IMR-90 (cell line): ENCODE measurements at regions not wholly inside any gene's neighbourhood (a gene's known extent, or its start where the extent isn't known, plus 50 kb on each side); places are given as distances from the start of the nearest gene placed in this dataset.
A peak's percentile ranks its signal among the peaks of the same experiment; 100 is the strongest.

ENCODE experiments used
- ATAC-seq: fragments of 200-7000 bp; cut with Tn5 transposase; 2 replicates; pipeline ENCODE4 v1.9.1; 2020; ENCODE audit warnings: low read depth, mild to moderate bottlenecking, moderate library complexity
- BruUV-seq: library from RNA; stranded (reverse); fragments of 400-500 nt; replicated peaks from 2 replicates; lab custom pipeline; 2021; lab: Mats Ljungman, UMichigan
- CTCF ChIA-PET: fragments of 300-600 bp; formaldehyde crosslinking; extraction: SDS; loops from one replicate; lab custom pipeline; 2021; ENCODE audit warnings: antibody characterized with exemption; lab: Yijun Ruan, JAX
- POLR2A ChIA-PET: fragments of 300-600 bp; sonication (Branson Sonifier 250); formaldehyde crosslinking; loops from one replicate; lab custom pipeline; 2022; ENCODE audit warnings: antibody characterized with exemption; ENCODE audit not compliant: unreplicated experiment; lab: Charles Lee
- DNase-seq: peaks from one replicate; pipeline ENCODE4 v3.0.0; 2013
- H2AFZ ChIP-seq: replicated peaks from 2 replicates; pipeline ENCODE3; 2013; ENCODE audit warnings: low read length, mild to moderate bottlenecking; ENCODE audit not compliant: poor library complexity
- H2AK5ac ChIP-seq: 2 replicates; pipeline ENCODE4 v1.6.1; 2013; ENCODE audit warnings: low read depth, low read length, inconsistent platforms
- H2AK9ac ChIP-seq: replicated peaks from 2 replicates; pipeline ENCODE3; 2013; ENCODE audit warnings: mild to moderate bottlenecking, low read depth, low read length, moderate library complexity; ENCODE audit not compliant: poor library complexity
- H2BK120ac ChIP-seq: 2 replicates; pipeline ENCODE4 v1.6.1; 2013; ENCODE audit warnings: low read depth, low read length, inconsistent platforms
- H2BK15ac ChIP-seq: 3 replicates; pipeline ENCODE4 v1.6.1; 2013; ENCODE audit warnings: low read depth, low read length, inconsistent platforms
- H2BK20ac ChIP-seq: 2 replicates; pipeline ENCODE4 v1.6.1; 2013; ENCODE audit warnings: low read depth, mild to moderate bottlenecking, inconsistent platforms, low read length, moderate library complexity
- H2BK5ac ChIP-seq: 2 replicates; pipeline ENCODE4 v1.6.1; 2013; ENCODE audit warnings: mild to moderate bottlenecking, low read depth, low read length, inconsistent platforms; ENCODE audit not compliant: poor library complexity, severe bottlenecking
- H3K14ac ChIP-seq: replicated peaks from 2 replicates; pipeline ENCODE4 v1.6.1; 2013; ENCODE audit warnings: low read depth, low read length, inconsistent platforms
- H3K18ac ChIP-seq: 2 replicates; pipeline ENCODE4 v1.6.1; 2013; ENCODE audit warnings: low read depth, low read length, control low read depth
- H3K23ac ChIP-seq: 2 replicates; pipeline ENCODE4 v1.6.1; 2013; ENCODE audit warnings: low read depth, low read length, inconsistent platforms
- H3K27ac ChIP-seq: 2 replicates; pipeline ENCODE4 v1.5.1; 2013; ENCODE audit warnings: mild to moderate bottlenecking, control low read depth, low read length; ENCODE audit not compliant: insufficient read depth
- H3K27me3 ChIP-seq: 2 replicates; pipeline ENCODE4 v1.6.1; 2013; ENCODE audit warnings: low read length; ENCODE audit not compliant: control insufficient read depth, insufficient read depth
- H3K36me3 ChIP-seq: 2 replicates; pipeline ENCODE4 v1.6.1; 2013; ENCODE audit warnings: low read length, mixed read lengths; ENCODE audit not compliant: control insufficient read depth, insufficient read depth
- H3K4ac ChIP-seq: 2 replicates; pipeline ENCODE4 v1.6.1; 2013; ENCODE audit warnings: low read depth, low read length, inconsistent platforms
- H3K4me1 ChIP-seq: 2 replicates; pipeline ENCODE4 v1.6.1; 2013; ENCODE audit warnings: low read length, mixed read lengths; ENCODE audit not compliant: control insufficient read depth, insufficient read depth
- H3K4me2 ChIP-seq: 2 replicates; pipeline ENCODE4 v1.6.1; 2013; ENCODE audit warnings: low read depth, mild to moderate bottlenecking, control low read depth, low read length, moderate library complexity
- H3K4me3 ChIP-seq: 2 replicates; pipeline ENCODE4 v1.5.1; 2013; ENCODE audit warnings: low read depth, mild to moderate bottlenecking, control low read depth, low read length, moderate library complexity; ENCODE audit not compliant: insufficient read depth
- H3K56ac ChIP-seq: 2 replicates; pipeline ENCODE4 v1.6.1; 2013; ENCODE audit warnings: low read length, inconsistent platforms; ENCODE audit not compliant: insufficient read depth; ENCODE audit errors: extremely low read depth
- H3K79me1 ChIP-seq, 2 experiments: 2 replicates each; pipeline ENCODE4 v1.6.1; 2013; ENCODE audit warnings: low read length in 2 of 2, inconsistent platforms in 1 of 2, low read depth in 1 of 2
- H3K9ac ChIP-seq: 2 replicates; pipeline ENCODE4 v1.6.1; 2013; ENCODE audit warnings: low read depth, low read length, control low read depth
- H3K9me1 ChIP-seq: 2 replicates; pipeline ENCODE4 v1.6.1; 2013; ENCODE audit warnings: low read length, inconsistent platforms; ENCODE audit not compliant: insufficient read depth
- H3K9me3 ChIP-seq: 2 replicates; pipeline ENCODE4 v1.6.1; 2013; ENCODE audit warnings: low read length; ENCODE audit not compliant: control insufficient read depth, insufficient read depth
- H4K20me1 ChIP-seq: 2 replicates; pipeline ENCODE4 v1.6.1; 2013; ENCODE audit warnings: low read length, inconsistent platforms; ENCODE audit not compliant: insufficient read depth
- H4K5ac ChIP-seq: 2 replicates; pipeline ENCODE4 v1.6.1; 2013; ENCODE audit warnings: mild to moderate bottlenecking, low read depth, low read length, control low read depth
- H4K8ac ChIP-seq, 2 experiments: 2 replicates each; pipeline ENCODE4 v1.6.1; 2013; ENCODE audit warnings: low read depth in 2 of 2, low read length in 2 of 2, control low read depth in 1 of 2, inconsistent platforms in 1 of 2
- H4K91ac ChIP-seq: 2 replicates; pipeline ENCODE4 v1.6.1; 2013; ENCODE audit warnings: low read depth, low read length, inconsistent platforms; ENCODE audit not compliant: insufficient read depth
- CEBPB ChIP-seq: IDR thresholded peaks from 2 replicates; pipeline ENCODE4 v1.6.1; 2012; ENCODE audit warnings: low read depth, low read length, improper control_type of control experiment
- ELK1 ChIP-seq: fragments of 150-350 bp; IDR thresholded peaks from 2 replicates; pipeline ENCODE4 v1.6.1; 2016; ENCODE audit warnings: low read depth, mild to moderate bottlenecking, low read length, moderate library complexity, borderline replicate concordance
- RAD21 ChIP-seq: IDR thresholded peaks from 2 replicates; pipeline ENCODE4 v1.6.1; 2012; ENCODE audit warnings: low read length, improper control_type of control experiment
- WGBS, 2 experiments: methylation state at CpG; one replicate each; pipeline versions ENCODE4 v1.1.5 to v1.1.7; 2013; ENCODE audit warnings: missing lambda C conversion rate in 2 of 2; ENCODE audit not compliant: insufficient read length in 1 of 2; ENCODE audit errors: extremely low coverage in 2 of 2; 5-methylcytosine and 5-hydroxymethylcytosine counted together
- dilution Hi-C: fragments of 300-500 bp; cut with HindIII; formaldehyde crosslinking; loops from one replicate; pipeline ENCODE4 v1.14.3; 2018; ENCODE audit warnings: low sequenced_read_pairs; ENCODE audit not compliant: unreplicated experiment
- in situ Hi-C: fragments of 300-500 bp; cut with MboI; formaldehyde crosslinking; loops from 3 replicates; pipeline ENCODE4 v1.14.3; 2019; ENCODE audit warnings: low sequenced_read_pairs, inconsistent platforms, mixed read lengths
- intact Hi-C: fragments of 100-400 bp; cut with micrococcal nuclease; formaldehyde crosslinking; loops from 2 replicates; pipeline ENCODE4 v1.10.0; 2022

DNA sequence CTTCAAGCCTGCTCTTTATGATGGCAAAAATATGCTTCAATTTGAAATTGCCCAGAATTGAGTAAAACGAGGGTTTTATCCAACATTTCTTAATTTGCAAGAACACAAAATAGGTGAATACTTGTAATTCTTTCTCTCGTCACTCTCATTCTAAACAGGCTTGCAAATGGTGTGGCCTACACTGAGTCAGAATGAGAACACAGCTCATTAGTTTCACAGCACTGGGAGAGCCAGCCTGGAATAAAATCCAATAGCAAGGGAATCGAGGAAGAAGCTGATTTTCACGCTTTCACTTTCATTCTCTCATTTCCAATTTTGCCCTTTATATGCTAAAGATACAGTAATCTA is 537.5 kb downstream of the LTN1 start:
- Histone ChIP-seq H3K9me1 (no peaks in the 10 kb centered on the region; the same call in 1 of the 2 replicates), H3K9me3 (no peaks in the 10 kb centered on the region), H3K56ac (no peak overlapping the region), H3K23ac (no peak overlapping the region), H3K4me2 (peak overlapping the region; percentile 52; the same call in 1 of the 2 replicates), H2AFZ (no peak overlapping the region), H4K20me1 (no peaks in the 10 kb centered on the region), H3K27me3 (no peaks in the 10 kb centered on the region), H2BK5ac (peak overlapping the region; percentile 88), H3K27ac (no peak overlapping the region), H2AK5ac (no peak overlapping the region), H2BK120ac (no peak overlapping the region), H4K8ac (peak overlapping the region; percentile 4 to 44; a peak in 2 of 4 replicates), H2BK15ac (no peak overlapping the region), H3K79me1 (no peaks in the 10 kb centered on the region), H3K36me3 (no peaks in the 10 kb centered on the region), H3K9ac (no peak overlapping the region; the same call in 1 of the 2 replicates), H3K18ac (peak overlapping the region; percentile 51; the same call in 1 of the 2 replicates), H3K4me3 (no peak overlapping the region; the same call in 1 of the 2 replicates), H4K5ac (peak overlapping the region; percentile 57; the same call in 1 of the 2 replicates), H2BK20ac (peak overlapping the region; percentile 43; the same call in 1 of the 2 replicates), H3K14ac (peak overlapping the region; percentile 10; the same call in 1 of the 2 replicates), H3K4me1 (no peaks in the 10 kb centered on the region; the same call in 1 of the 2 replicates), H2AK9ac (no peak overlapping the region), H4K91ac (no peak overlapping the region), H3K4ac (peak overlapping the region; percentile 11; the same call in 1 of the 2 replicates)
- in situ Hi-C loops: no loop called here
- 43% methylated on average over 1 of the region's 4 CpGs; no CpG with 5 or more reads in 1 of the 2 experiments for WGBS, 2 experiments
- intact Hi-C loops: no loop called here
- ATAC-seq (peak; percentile 83), DNase-seq (peak; percentile 44)
- no TSS peak for BruUV-seq
- TF ChIP-seq ELK1: no peak
- no peak for TF ChIP-seq CEBPB
- no peak for TF ChIP-seq RAD21
- dilution Hi-C loops: no loop called here
- ChIA-PET CTCF (no interaction called here), POLR2A (no interaction called here)
